Trophoblast cell (in vitro differentiated cells and primary cell): ENCODE measurements at regions not wholly inside any gene's neighbourhood (a gene's known extent, or its start where the extent isn't known, plus 50 kb on each side); places are given as distances from the start of the nearest gene placed in this dataset.

ENCODE experiments used
- DNase-seq, 2 donors: peaks; one replicate each; pipeline ENCODE4 v3.0.0-alpha.2; 2016
- H2AFZ ChIP-seq: 2 replicates; pipeline ENCODE4 v1.6.1; 2013; ENCODE audit warnings: low read length, moderate library complexity, mild to moderate bottlenecking; ENCODE audit not compliant: insufficient read depth, poor library complexity
- H2AK5ac ChIP-seq: 2 replicates; pipeline ENCODE4 v1.6.1; 2013; ENCODE audit warnings: mild to moderate bottlenecking, low read length
- H2BK120ac ChIP-seq: 2 replicates; pipeline ENCODE4 v1.6.1; 2013; ENCODE audit warnings: low read length, mild to moderate bottlenecking, moderate library complexity; ENCODE audit not compliant: insufficient read depth, poor library complexity
- H2BK12ac ChIP-seq: 2 replicates; pipeline ENCODE4 v1.6.1; 2013; ENCODE audit warnings: mild to moderate bottlenecking, low read length, moderate library complexity
- H2BK5ac ChIP-seq: 2 replicates; pipeline ENCODE4 v1.6.1; 2013; ENCODE audit warnings: low read length, low read depth, moderate library complexity, mild to moderate bottlenecking; ENCODE audit not compliant: poor library complexity
- H3K14ac ChIP-seq: 2 replicates; pipeline ENCODE4 v1.6.1; 2013; ENCODE audit warnings: mild to moderate bottlenecking, low read length
- H3K18ac ChIP-seq: 2 replicates; pipeline ENCODE4 v1.6.1; 2013; ENCODE audit warnings: mild to moderate bottlenecking, low read length
- H3K23ac ChIP-seq: 2 replicates; pipeline ENCODE4 v1.6.1; 2013; ENCODE audit warnings: low read length
- H3K27ac ChIP-seq: 2 replicates; pipeline ENCODE4 v1.5.1; 2013; ENCODE audit warnings: low read depth, mild to moderate bottlenecking, inconsistent platforms, low read length, moderate library complexity
- H3K27me3 ChIP-seq: 2 replicates; pipeline ENCODE4 v1.6.1; 2013; ENCODE audit warnings: inconsistent platforms, mild to moderate bottlenecking, low read length, moderate library complexity; ENCODE audit not compliant: insufficient read depth
- H3K36me3 ChIP-seq, 2 experiments: 1 replicate in 1 of 2; 2 replicates in 1 of 2; pipeline ENCODE4 v1.6.1; 2013; ENCODE audit warnings: low read length in 2 of 2, mild to moderate bottlenecking in 2 of 2, moderate library complexity in 1 of 2; ENCODE audit not compliant: insufficient read depth in 2 of 2, control insufficient read depth in 1 of 2
- H3K4ac ChIP-seq: 2 replicates; pipeline ENCODE4 v1.6.1; 2013; ENCODE audit warnings: low read depth, mild to moderate bottlenecking, low read length, moderate library complexity
- H3K4me1 ChIP-seq, 2 experiments: 1 replicate in 1 of 2; 2 replicates in 1 of 2; pipeline ENCODE4 v1.6.1; 2013; ENCODE audit warnings: low read length in 2 of 2, mild to moderate bottlenecking in 2 of 2, moderate library complexity in 1 of 2; ENCODE audit not compliant: insufficient read depth in 2 of 2, control insufficient read depth in 1 of 2
- H3K4me2 ChIP-seq: 2 replicates; pipeline ENCODE4 v1.6.1; 2013; ENCODE audit warnings: inconsistent platforms, mild to moderate bottlenecking, low read length, moderate library complexity
- H3K4me3 ChIP-seq: 2 replicates; pipeline ENCODE4 v1.5.1; 2013; ENCODE audit warnings: mild to moderate bottlenecking, low read depth, low read length, inconsistent platforms
- H3K79me1 ChIP-seq: one replicate; pipeline ENCODE4 v1.6.1; 2013; ENCODE audit warnings: low read length
- H3K79me2 ChIP-seq: 2 replicates; pipeline ENCODE4 v1.6.1; 2013; ENCODE audit warnings: low read length, mild to moderate bottlenecking; ENCODE audit not compliant: control insufficient read depth, insufficient read depth, poor library complexity
- H3K9ac ChIP-seq: 2 replicates; pipeline ENCODE4 v1.6.1; 2013; ENCODE audit warnings: mild to moderate bottlenecking, low read length
- H3K9me3 ChIP-seq: 2 replicates; pipeline ENCODE4 v1.6.1; 2013; ENCODE audit warnings: low read depth, mild to moderate bottlenecking, control low read depth, inconsistent platforms, low read length; ENCODE audit not compliant: insufficient read depth
- H4K12ac ChIP-seq: 2 replicates; pipeline ENCODE4 v1.6.1; 2013; ENCODE audit warnings: low read depth, mild to moderate bottlenecking, low read length, moderate library complexity
- H4K8ac ChIP-seq: 2 replicates; pipeline ENCODE4 v1.6.1; 2013; ENCODE audit warnings: low read depth, mild to moderate bottlenecking, low read length, moderate library complexity
- H4K91ac ChIP-seq: one replicate; pipeline ENCODE4 v1.6.1; 2013; ENCODE audit warnings: low read depth, mild to moderate bottlenecking, low read length, moderate library complexity
- WGBS: extraction: QIAGEN DNeasy Blood & Tissue Kit; methylation state at CpG from one replicate; pipeline ENCODE4 v1.1.7; 2013; ENCODE audit warnings: missing lambda C conversion rate; ENCODE audit not compliant: insufficient read length, insufficient coverage; ENCODE audit errors: extremely low coverage; 5-methylcytosine and 5-hydroxymethylcytosine counted together

DNA sequence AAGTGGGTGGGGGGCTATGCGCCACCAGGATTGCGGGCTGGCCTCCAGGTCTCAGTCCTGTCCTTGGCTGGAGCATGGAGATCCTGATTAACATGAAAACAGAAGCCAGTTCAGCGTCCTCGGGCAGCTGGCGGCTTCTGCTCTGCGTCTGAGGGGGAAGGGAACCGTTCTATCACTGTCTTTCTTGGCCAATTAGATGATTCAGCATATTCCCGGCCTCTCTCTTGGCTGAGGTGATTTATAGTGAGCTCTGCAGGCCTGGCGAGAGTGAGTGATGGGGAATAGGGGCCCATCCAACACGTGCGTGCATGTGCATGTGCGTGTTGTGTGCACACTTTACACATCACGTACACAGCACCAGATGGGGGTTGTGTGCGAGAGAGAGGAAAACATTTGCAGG lies 145.8 kb upstream of the ATP6AP2 start:
- Histone ChIP-seq H3K4me1 (peaks cover 2 to 6% of the 10 kb centered on the region in 2 experiments), H3K27ac (no peak overlapping the region), H4K12ac (no peak overlapping the region), H3K4me3 (no peak overlapping the region), H3K23ac (no peak overlapping the region), H2AFZ (no peak overlapping the region), H3K14ac (no peak overlapping the region), H4K91ac (no peak overlapping the region), H4K8ac (no peak overlapping the region), H2AK5ac (no peak overlapping the region), H2BK5ac (no peak overlapping the region), H3K79me2 (no peaks in the 10 kb centered on the region), H3K27me3 (no peaks in the 10 kb centered on the region), H2BK120ac (no peak overlapping the region), H3K4me2 (no peak overlapping the region), H3K79me1 (no peaks in the 10 kb centered on the region), H3K36me3 (no peaks in the 10 kb centered on the region), H3K4ac (no peak overlapping the region), H3K9ac (no peak overlapping the region), H2BK12ac (no peak overlapping the region), H3K18ac (no peak overlapping the region), H3K9me3 (peaks cover 2% of the 10 kb centered on the region)
- no peak for DNase-seq
- no CpG with 5 or more reads among the region's 14 CpGs for WGBS

DNA sequence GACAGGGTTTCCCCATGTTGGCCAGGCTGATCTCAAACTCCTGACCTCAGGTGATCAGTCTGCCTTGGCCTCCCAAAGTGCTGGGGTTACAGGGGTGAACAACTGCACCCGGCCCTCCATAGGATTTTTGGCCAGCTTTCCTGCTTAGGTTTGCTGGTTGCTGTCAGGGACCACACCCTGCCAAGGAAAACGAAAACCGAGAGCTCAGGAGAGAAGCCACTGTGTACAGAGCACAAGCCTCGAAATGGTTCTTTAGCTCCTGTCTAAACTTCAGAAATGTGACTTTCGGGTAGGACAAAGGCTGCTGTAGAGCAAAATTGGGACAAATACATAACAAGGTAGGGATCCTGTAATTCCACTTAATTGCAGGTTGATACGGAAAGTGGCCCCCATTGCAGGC lies 146.3 kb upstream of the ATP6AP2 start:
- no peaks in the 10 kb centered on the region for H3K27me3 ChIP-seq
- peaks cover 2% of the 10 kb centered on the region for H3K9me3 ChIP-seq
- H3K79me1 ChIP-seq, result no peaks in the 10 kb centered on the region
- H3K4ac ChIP-seq, result no peak overlapping the region
- no peak overlapping the region for H3K27ac ChIP-seq
- no peak overlapping the region for H2AFZ ChIP-seq
- H4K8ac ChIP-seq, result no peak overlapping the region
- no peaks in the 10 kb centered on the region for H3K79me2 ChIP-seq
- H3K4me2 ChIP-seq, result no peak overlapping the region
- no peaks in the 10 kb centered on the region for H3K36me3 ChIP-seq
- no peak overlapping the region for H4K12ac ChIP-seq
- WGBS, result no CpG with 5 or more reads among the region's 6 CpGs
- H2BK5ac ChIP-seq, result no peak overlapping the region
- H3K4me1 ChIP-seq, result peaks cover 2 to 6% of the 10 kb centered on the region in 2 experiments
- DNase-seq, result no peak
- no peak overlapping the region for H3K18ac ChIP-seq
- H2AK5ac ChIP-seq, result no peak overlapping the region
- no peak overlapping the region for H4K91ac ChIP-seq
- no peak overlapping the region for H2BK12ac ChIP-seq
- H3K4me3 ChIP-seq, result no peak overlapping the region
- H3K14ac ChIP-seq, result no peak overlapping the region
- peak overlapping the region; percentile 53 for H2BK120ac ChIP-seq
- H3K9ac ChIP-seq, result no peak overlapping the region
- no peak overlapping the region for H3K23ac ChIP-seq

- Histone ChIP-seq H2BK120ac (no peak overlapping the region), H4K12ac (no peak overlapping the region), H3K23ac (no peak overlapping the region), H3K9me3 (peaks cover 2% of the 10 kb centered on the region), H3K27ac (no peak overlapping the region), H3K27me3 (no peaks in the 10 kb centered on the region), H2BK12ac (no peak overlapping the region), H3K9ac (no peak overlapping the region), H3K4ac (no peak overlapping the region), H2AFZ (no peak overlapping the region), H3K14ac (no peak overlapping the region), H3K18ac (no peak overlapping the region), H2BK5ac (no peak overlapping the region), H3K4me3 (no peak overlapping the region), H3K79me2 (no peaks in the 10 kb centered on the region), H4K8ac (no peak overlapping the region), H3K36me3 (no peaks in the 10 kb centered on the region), H3K79me1 (no peaks in the 10 kb centered on the region), H2AK5ac (no peak overlapping the region), H4K91ac (no peak overlapping the region), H3K4me2 (no peak overlapping the region), H3K4me1 (peaks cover 2 to 6% of the 10 kb centered on the region in 2 experiments)
- no peak for DNase-seq
- no CpG with 5 or more reads among the region's 2 CpGs for WGBS
These were observed 147.6 kb upstream of the ATP6AP2 start for GRCh38 chrX:40433160-40433559.

GRCh38 chrX:40424259-40424658 lies 156.5 kb upstream of the ATP6AP2 start:
- peaks cover 6 to 7% of the 10 kb centered on the region in 2 experiments for H3K4me1 ChIP-seq
- H3K9ac ChIP-seq, result no peak overlapping the region
- H2AFZ ChIP-seq, result no peak overlapping the region
- no peak overlapping the region for H2BK12ac ChIP-seq
- no peaks in the 10 kb centered on the region for H3K36me3 ChIP-seq
- no peaks in the 10 kb centered on the region for H3K9me3 ChIP-seq
- H3K27ac ChIP-seq, result no peak overlapping the region
- no peak overlapping the region for H3K4ac ChIP-seq
- H3K4me2 ChIP-seq, result no peak overlapping the region
- H4K12ac ChIP-seq, result no peak overlapping the region
- H2BK5ac ChIP-seq, result no peak overlapping the region
- no peaks in the 10 kb centered on the region for H3K79me2 ChIP-seq
- H3K27me3 ChIP-seq, result no peaks in the 10 kb centered on the region
- H3K18ac ChIP-seq, result no peak overlapping the region
- no peak overlapping the region for H3K14ac ChIP-seq
- H2BK120ac ChIP-seq, result no peak overlapping the region
- DNase-seq, result no peak
- H2AK5ac ChIP-seq, result no peak overlapping the region
- no peaks in the 10 kb centered on the region for H3K79me1 ChIP-seq
- H4K8ac ChIP-seq, result no peak overlapping the region
- no peak overlapping the region for H4K91ac ChIP-seq
- H3K23ac ChIP-seq, result no peak overlapping the region
- no peak overlapping the region for H3K4me3 ChIP-seq
- WGBS, result no CpG with 5 or more reads among the region's 3 CpGs
